ENCODE measurements at regions not wholly inside any gene's neighbourhood (a gene's known extent, or its start where the extent isn't known, plus 50 kb on each side); places are given as distances from the start of the nearest gene placed in this dataset.

DNA sequence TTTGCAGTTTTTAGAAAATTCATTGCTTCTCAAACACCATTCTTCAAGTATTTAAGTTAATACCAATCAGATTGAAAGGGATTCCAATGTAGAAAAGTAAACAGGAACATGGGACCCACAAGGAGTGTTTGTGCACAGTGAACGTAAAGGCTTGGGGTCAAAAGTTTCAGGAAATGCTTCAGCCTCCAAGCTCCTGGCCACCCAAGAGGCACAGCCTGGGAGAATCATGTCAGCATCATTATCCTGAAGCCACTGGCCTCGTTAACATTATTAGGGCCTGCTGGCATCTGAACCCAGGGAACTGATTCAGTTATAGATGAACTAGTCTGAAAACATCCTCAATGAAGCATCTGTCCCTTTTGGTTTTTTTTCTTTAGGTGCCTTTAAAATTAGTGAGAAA, 122.9 kb downstream of the NXNL2 start:
- POLR2A ChIA-PET (ENCODE audit: unreplicated experiment): no interaction called here
- no TSS peak for BruUV-seq (replicated peaks)

More for the DNA sequence above, 122.9 kb downstream of the NXNL2 start:
- Histone ChIP-seq H2BK20ac (ENCODE audit: low read depth, low read length) (peak overlapping the region; percentile 15; the same call in 1 of the 2 replicates), H4K5ac (ENCODE audit: low read depth, low read length) (peak overlapping the region; percentile 19; the same call in 1 of the 2 replicates), H3K4ac (ENCODE audit: low read depth, low read length) (no peak overlapping the region), H3K79me1 (ENCODE audit: low read depth in 1 of 2, low read length in 2 of 2) (no peaks in the 10 kb centered on the region), H2BK120ac (ENCODE audit: low read depth, low read length) (0 out of 2 replicates have a peak overlapping the region, but pooled peaks have one; percentile 1), H3K27ac (ENCODE audit: insufficient read depth, low read length) (no peak overlapping the region; the same call in 1 of the 2 replicates), H3K56ac (ENCODE audit: extremely low read depth, insufficient read depth, low read length) (no peak overlapping the region), H3K14ac (replicated peaks; ENCODE audit: low read depth, low read length) (no peak overlapping the region; the same call in 1 of the 2 replicates), H3K23ac (ENCODE audit: low read depth, low read length) (no peak overlapping the region), H3K9ac (ENCODE audit: low read depth, low read length) (no peak overlapping the region), H3K27me3 (ENCODE audit: control insufficient read depth, insufficient read depth, low read length) (no peaks in the 10 kb centered on the region), H3K4me3 (ENCODE audit: insufficient read depth, low read depth, low read length) (no peak overlapping the region), H2BK5ac (ENCODE audit: low read depth, low read length, poor library complexity, severe bottlenecking) (peak overlapping the region; percentile 2), H3K36me3 (ENCODE audit: control insufficient read depth, insufficient read depth, low read length) (no peaks in the 10 kb centered on the region), H2AK5ac (ENCODE audit: low read depth, low read length) (no peak overlapping the region), H2AK9ac (replicated peaks; ENCODE audit: low read depth, low read length, poor library complexity) (no peak overlapping the region), H4K8ac (ENCODE audit: low read depth in 2 of 2, low read length in 2 of 2) (no peak overlapping the region), H2BK15ac (ENCODE audit: low read depth, low read length) (no peak overlapping the region), H3K4me1 (ENCODE audit: control insufficient read depth, insufficient read depth, low read length) (peaks cover 14% of the 10 kb centered on the region), H3K18ac (ENCODE audit: low read depth, low read length) (no peak overlapping the region), H2AFZ (replicated peaks; ENCODE audit: low read length, poor library complexity) (peak overlapping the region; percentile 48), H3K4me2 (ENCODE audit: low read depth, low read length) (peak overlapping the region; percentile 1; the same call in 1 of the 2 replicates), H4K91ac (ENCODE audit: insufficient read depth, low read depth, low read length) (no peak overlapping the region), H4K20me1 (ENCODE audit: insufficient read depth, low read length) (no peaks in the 10 kb centered on the region), H3K9me3 (ENCODE audit: control insufficient read depth, insufficient read depth, low read length) (no peaks in the 10 kb centered on the region), H3K9me1 (ENCODE audit: insufficient read depth, low read length) (0 out of 2 replicates have a peak, but pooled peaks cover 2% of the 10 kb centered on the region)
- dilution Hi-C loops (cut with HindIII; ENCODE audit: low sequenced_read_pairs, unreplicated experiment): no loop called here
- DNase-seq: peak; percentile 44
- ATAC-seq (ENCODE audit: low read depth): no peak; the same call in 1 of the 2 replicates
- in situ Hi-C loops (cut with MboI; ENCODE audit: low sequenced_read_pairs): no loop called here
- WGBS, 2 experiments (ENCODE audit: extremely low coverage in 2 of 2, insufficient read length in 1 of 2): no CpG with 5 or more reads among the region's 2 CpGs
- CTCF ChIA-PET: no interaction called here
- intact Hi-C loops (cut with micrococcal nuclease): loop anchor here (10.0 kb wide), 1 partner anchor 657 kb away; the partner anchor contains the start of genes CKS2 and SECISBP2
- TF ChIP-seq POLR2A (IDR thresholded peaks at IDR 0.05; ENCODE audit: low read depth, low read length): no peak
- TF ChIP-seq MAFK (IDR thresholded peaks at IDR 0.05; ENCODE audit: low read depth, low read length): no peak

All from IMR-90 (cell line).